Activated naive CD4-positive, alpha-beta T cell treated with anti-CD3 and anti-CD28 coated beads, Interleukin-2, amount 50 U/mL, for 24 hours (primary cell): ENCODE measurements at regions not wholly inside any gene's neighbourhood (a gene's known extent, or its start where the extent isn't known, plus 50 kb on each side); places are given as distances from the start of the nearest gene placed in this dataset.
"Not testable (repeated sequence)": the region's sequence is repeated elsewhere in the genome, so short reads cannot be mapped to it uniquely, and the experiment has no call there.

Experiments used
- H3K27ac Mint-ChIP-seq: one replicate; pipeline ENCODE4 v1.8.0; 2021; ENCODE audit warnings: mild to moderate bottlenecking, mixed read lengths
- H3K27me3 Mint-ChIP-seq: one replicate; pipeline ENCODE4 v1.8.0; 2021; ENCODE audit warnings: mixed read lengths
- H3K36me3 Mint-ChIP-seq: one replicate; pipeline ENCODE4 v1.8.0; 2021; ENCODE audit warnings: mixed read lengths
- H3K4me1 Mint-ChIP-seq: one replicate; pipeline ENCODE4 v1.8.0; 2021; ENCODE audit warnings: mixed read lengths
- H3K4me3 Mint-ChIP-seq: one replicate; pipeline ENCODE4 v1.8.0; 2021; ENCODE audit warnings: mild to moderate bottlenecking, mixed read lengths
- H3K9me3 Mint-ChIP-seq: one replicate; pipeline ENCODE4 v1.8.0; 2021; ENCODE audit warnings: mixed read lengths

DNA sequence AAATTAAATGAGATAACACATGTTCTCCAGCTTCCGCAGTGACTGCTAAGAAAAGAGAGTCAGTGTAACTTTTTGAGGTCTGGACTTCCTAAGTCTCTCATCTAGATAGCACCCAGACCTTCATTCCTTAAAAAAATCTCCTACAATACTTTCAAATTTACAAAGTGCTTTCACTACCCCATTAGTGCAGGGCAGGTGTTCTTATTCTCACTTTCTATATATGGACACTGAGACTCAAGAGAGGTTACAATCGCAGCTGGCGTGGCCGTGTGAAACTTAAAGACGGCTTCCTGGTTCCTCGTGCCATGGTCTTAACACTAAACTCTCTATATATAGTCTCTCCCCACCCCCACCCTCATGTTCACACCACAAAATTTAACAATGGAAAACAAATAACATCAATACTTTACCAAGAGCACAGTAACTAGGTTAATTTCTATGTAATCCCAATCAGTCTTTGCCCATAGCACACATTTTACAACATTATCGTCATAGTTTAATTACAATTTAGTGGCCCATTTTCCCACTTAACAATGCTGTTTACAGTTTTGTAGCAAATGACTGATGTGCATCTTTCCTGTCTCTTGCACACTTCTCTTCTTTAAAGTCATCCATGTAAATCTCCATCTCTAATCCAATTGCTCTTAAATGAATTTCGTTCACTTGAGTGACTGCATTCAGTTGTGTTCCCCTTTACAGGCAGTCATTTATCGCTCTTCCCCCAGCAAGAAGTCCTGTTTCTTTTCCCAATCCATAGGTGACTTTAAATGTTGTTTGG, 78.8 kb upstream of the ARID1B start:
- Mint-ChIP-seq H3K4me1 (no peaks in the 10 kb centered on the region), H3K27ac (no peak overlapping the region), H3K27me3 (peaks cover 2% of the 10 kb centered on the region), H3K9me3 (no peaks in the 10 kb centered on the region), H3K4me3 (no peak overlapping the region), H3K36me3 (no peaks in the 10 kb centered on the region)

DNA sequence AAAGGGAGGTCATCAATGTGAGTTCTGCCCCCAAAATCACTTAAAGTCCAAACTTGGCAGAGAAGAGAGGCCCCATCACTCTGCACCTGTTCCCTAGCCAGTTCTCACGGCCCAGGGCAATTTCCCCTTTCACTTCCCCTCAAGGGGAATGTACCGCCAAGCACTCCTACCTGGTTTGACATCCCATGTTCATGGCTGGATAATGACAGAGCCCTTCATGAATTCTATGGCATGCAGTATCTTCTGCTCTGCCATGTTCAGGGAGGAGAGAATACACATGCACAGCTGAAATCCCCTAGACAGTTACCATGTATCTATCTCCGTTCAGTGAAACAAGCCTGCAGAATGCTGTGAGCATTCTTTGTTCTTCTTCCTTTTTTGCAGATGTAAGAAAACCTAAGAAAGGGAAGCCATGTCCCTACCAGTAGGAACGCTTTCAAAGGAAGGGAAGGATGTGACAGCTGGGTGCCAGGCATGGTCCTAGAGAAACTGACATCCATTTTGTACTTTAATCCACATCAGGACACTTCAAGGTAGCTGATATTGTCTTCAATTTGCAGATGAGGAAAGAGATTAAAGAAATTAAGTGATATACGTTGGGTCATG, 79.8 kb upstream of the ARID1B start:
- H3K27me3 Mint-ChIP-seq, result peaks cover 2% of the 10 kb centered on the region
- no peak overlapping the region for H3K4me3 Mint-ChIP-seq
- no peaks in the 10 kb centered on the region for H3K4me1 Mint-ChIP-seq
- no peak overlapping the region for H3K27ac Mint-ChIP-seq
- no peaks in the 10 kb centered on the region for H3K36me3 Mint-ChIP-seq
- H3K9me3 Mint-ChIP-seq, result no peaks in the 10 kb centered on the region

DNA sequence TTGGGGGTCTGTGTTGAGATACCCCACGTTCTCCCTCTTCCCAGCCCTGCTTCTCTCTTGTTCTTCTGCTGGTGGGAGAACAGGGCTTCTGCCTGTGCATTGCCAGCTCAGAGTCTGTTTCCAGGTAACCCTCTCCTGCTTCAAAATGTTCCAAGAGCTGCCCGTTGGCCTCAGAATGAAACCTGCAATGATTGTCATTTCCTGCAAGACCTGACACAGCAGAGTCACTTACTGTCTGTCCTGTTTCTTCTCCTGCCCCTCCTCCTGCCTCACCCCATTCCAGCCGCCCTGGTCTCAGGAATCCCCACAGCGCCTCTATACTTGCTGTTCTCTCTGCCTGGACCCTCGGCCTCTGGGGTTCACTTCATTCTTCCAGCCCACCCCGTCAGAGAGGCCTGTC, 81.4 kb upstream of the ARID1B start:
- Mint-ChIP-seq H3K27me3 (peaks cover 2% of the 10 kb centered on the region), H3K36me3 (no peaks in the 10 kb centered on the region), H3K9me3 (no peaks in the 10 kb centered on the region), H3K4me3 (no peak overlapping the region), H3K4me1 (no peaks in the 10 kb centered on the region), H3K27ac (no peak overlapping the region)

DNA sequence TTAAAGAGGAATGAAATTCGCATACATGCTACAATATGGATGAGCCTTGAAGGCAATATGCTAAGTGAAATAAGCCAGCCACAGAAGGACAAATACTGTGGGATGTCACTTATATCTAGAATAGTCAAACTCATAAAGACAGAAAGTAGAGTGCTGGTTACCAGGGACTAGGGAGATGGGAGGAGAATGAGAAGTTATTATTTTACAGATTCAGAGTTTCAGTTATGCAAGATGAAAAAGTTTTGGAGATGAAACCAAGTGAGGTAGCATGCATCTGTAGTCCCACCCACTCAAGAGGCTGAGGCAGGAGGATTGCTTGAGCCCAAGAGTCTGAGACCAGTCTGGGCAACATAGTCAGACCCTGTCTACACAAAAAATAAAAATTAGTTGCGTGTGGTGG, 82.5 kb upstream of the ARID1B start:
- Mint-ChIP-seq H3K9me3 (no peaks in the 10 kb centered on the region), H3K27me3 (peaks cover 2% of the 10 kb centered on the region), H3K4me1 (no peaks in the 10 kb centered on the region), H3K36me3 (no peaks in the 10 kb centered on the region), H3K27ac (no peak overlapping the region), H3K4me3 (no peak overlapping the region)

DNA sequence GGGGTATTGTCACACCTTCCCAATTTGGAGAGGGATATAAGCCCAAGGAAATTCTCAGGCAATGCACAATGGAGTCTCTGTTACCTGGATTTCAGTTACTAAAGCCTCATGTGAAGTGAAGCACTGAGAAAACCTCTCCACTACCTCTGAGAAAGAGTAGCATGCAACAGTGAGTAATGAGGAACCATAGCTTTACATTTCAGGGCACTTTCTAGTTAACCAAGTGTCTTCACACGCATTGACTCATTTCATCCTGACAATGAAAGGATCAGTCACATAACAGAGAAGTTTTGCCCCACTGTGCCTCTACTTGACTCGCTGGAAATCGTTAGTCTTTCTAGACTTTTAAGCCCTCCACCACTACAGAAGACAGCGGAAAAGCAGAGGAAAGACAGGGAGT, 86.2 kb upstream of the ARID1B start:
- peak overlapping the region; percentile 41 for H3K27ac Mint-ChIP-seq
- H3K36me3 Mint-ChIP-seq, result no peaks in the 10 kb centered on the region
- no peaks in the 10 kb centered on the region for H3K9me3 Mint-ChIP-seq
- peaks cover 21% of the 10 kb centered on the region for H3K4me1 Mint-ChIP-seq
- peaks cover 2% of the 10 kb centered on the region for H3K27me3 Mint-ChIP-seq
- no peak overlapping the region for H3K4me3 Mint-ChIP-seq

DNA sequence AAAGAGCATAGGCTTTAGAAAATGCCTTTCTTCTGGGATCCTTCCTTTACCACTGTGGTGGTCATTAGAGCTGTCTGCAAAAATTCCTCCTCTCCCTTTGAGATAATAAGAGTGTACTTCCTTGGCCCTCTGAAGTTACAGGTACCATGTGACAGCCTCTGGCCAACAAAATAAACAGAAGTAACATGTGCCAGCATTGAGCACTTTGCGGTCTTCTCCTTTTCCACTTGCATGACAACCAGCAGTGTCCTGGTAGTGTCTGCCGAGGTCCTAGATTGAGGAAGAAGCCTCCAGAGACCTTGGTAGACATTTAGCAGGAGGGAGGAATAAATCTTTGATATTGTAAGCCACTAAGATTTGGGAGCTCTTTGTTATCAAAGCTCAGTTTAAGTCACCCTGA, 87.5 kb upstream of the ARID1B start:
- H3K4me3 Mint-ChIP-seq, result no peak overlapping the region
- H3K36me3 Mint-ChIP-seq, result no peaks in the 10 kb centered on the region
- H3K4me1 Mint-ChIP-seq, result peaks cover 24% of the 10 kb centered on the region
- H3K9me3 Mint-ChIP-seq, result no peaks in the 10 kb centered on the region
- no peaks in the 10 kb centered on the region for H3K27me3 Mint-ChIP-seq
- no peak overlapping the region for H3K27ac Mint-ChIP-seq

DNA sequence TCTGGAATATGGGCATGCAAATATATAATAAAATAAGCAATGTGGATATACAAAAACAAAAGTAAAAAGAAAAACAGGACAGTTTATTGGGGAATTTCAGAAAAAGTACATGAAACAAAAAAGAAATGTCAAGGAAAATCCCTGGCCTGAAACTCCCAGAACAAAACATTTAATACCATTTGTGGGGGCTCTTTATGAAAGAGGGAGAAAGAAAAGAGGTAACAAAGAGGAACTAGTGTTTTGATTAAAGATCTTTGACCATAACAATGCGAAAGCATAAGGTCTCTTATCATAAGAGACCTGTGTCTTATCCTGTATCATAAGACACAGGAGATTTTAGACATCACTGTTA, 88.6 kb upstream of the ARID1B start:
- Mint-ChIP-seq H3K27me3 (no peaks in the 10 kb centered on the region), H3K4me3 (no peak overlapping the region), H3K9me3 (no peaks in the 10 kb centered on the region), H3K4me1 (peaks cover 24% of the 10 kb centered on the region), H3K27ac (no peak overlapping the region), H3K36me3 (no peaks in the 10 kb centered on the region)

DNA sequence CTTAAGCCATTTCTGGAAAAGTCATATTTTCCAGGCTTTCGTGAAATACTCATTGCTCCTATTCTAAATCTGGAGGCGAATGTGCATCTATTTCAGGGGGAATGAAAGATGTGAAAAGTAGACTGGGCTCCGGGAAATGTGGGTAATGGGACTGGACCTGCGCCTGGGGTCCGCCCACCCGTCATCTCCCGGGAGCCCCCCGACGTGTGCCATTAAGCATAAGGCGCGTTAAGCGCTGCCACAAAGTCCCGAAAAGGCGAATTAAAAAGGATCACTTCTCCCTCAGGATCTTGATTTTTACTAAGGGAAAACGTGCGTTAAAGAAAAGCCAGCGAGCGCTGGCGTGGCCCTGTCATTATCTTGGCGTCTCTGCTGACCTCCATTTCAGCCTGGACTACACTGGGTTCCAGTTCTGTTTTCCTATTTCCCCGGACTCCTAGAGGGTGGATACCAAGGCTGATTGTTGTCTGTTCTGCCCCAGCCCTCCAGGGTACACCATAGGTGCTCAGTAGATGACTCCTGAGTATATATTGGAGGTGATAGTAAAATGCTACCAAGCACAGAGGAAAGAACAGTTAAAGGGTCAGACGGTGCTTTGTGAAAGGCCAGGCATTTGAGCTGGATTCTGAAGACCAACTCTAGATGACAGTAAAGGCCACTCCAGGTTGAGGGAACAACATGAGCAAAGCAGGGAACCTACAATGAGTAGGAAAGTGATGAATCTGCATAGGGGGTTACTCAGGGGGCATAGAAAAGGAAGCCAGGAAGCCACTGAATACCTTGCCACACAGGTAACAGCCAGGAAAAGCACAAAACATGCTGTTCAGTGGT, 89.2 kb upstream of the ARID1B start:
- Mint-ChIP-seq H3K9me3 (no peaks in the 10 kb centered on the region), H3K4me1 (peaks cover 24% of the 10 kb centered on the region), H3K27me3 (no peaks in the 10 kb centered on the region), H3K4me3 (peak overlapping the region; percentile 87), H3K36me3 (no peaks in the 10 kb centered on the region), H3K27ac (peak overlapping the region; percentile 95)

DNA sequence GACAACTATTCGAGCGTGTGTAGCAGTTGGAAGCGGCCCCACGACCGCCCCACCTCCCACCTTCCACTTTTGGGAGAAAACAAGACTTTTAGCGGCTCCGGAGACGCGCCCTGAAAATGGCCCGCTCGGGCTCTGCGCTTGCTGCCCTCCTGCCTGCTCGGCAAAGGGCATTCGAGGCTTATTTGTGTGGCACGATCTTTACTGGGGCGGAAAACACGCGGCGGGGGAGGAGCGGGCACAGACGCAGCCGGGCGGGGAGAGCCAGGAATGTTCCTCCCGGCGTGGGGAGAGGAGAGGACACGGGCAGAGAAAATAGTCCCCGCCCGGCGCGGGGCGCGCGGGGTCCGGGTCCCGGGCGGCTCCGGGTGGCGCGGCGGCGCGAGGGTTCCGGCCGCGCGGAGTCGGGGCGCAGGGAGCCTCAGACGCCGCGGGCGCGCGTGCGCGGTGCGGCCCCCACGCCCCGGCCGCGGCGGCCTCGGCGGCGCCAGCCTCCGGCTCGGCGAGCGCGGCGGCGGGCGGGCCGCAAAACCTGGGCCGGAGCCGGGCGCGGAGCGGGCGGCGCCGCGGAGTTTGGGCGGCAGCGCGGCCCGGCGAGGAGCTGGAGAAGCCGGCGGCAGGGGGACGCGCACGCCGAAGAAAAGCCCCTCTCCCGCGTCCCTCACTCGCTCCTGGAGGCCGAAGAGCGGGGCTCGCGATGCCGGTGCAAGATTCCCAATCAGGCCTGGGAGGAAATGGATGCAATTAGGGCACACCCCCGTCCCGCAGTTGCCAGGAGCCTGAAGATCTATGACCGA, 90.0 kb upstream of the ARID1B start:
- Mint-ChIP-seq H3K4me1 (peaks cover 24% of the 10 kb centered on the region), H3K27ac (peak overlapping the region; percentile 97), H3K27me3 (no peaks in the 10 kb centered on the region), H3K36me3 (no peaks in the 10 kb centered on the region), H3K4me3 (peak overlapping the region; percentile 94), H3K9me3 (no peaks in the 10 kb centered on the region)

DNA sequence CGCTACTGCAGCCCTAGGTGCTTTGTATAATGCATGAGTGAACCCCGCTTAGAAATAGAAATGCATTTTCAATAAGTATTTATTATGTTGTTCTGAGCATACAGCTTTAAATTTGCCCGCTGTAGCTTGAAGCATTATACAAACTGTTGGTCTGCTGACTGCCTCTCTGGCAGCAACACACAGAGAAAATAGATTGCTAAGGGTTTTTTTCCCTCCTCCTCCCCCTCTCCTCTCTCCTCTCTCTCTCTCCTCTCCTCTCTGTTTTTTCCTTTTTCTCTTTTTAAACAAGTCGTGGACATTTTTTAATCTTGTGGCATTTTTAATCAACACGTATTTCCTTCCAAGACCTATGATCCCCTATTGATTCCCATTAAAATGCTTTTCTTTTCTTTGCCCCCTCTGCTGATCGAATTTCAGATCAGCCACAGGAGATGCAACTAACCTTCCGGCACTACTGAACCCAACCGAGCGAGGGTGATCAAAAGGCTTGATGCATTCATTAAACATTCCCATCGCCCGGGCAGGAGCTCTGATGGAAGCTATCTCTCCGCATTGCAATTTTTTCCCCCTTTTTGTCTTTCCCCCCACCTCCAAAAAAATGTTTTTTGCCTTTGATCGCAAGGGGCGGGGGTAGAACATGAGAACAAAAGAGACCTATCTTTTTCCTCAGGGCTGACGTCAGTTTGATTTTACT, 90.7 kb upstream of the ARID1B start:
- no peaks in the 10 kb centered on the region for H3K27me3 Mint-ChIP-seq
- H3K27ac Mint-ChIP-seq, result peak overlapping the region; percentile 97
- H3K36me3 Mint-ChIP-seq, result no peaks in the 10 kb centered on the region
- peak overlapping the region; percentile 94 for H3K4me3 Mint-ChIP-seq
- H3K9me3 Mint-ChIP-seq, result no peaks in the 10 kb centered on the region
- H3K4me1 Mint-ChIP-seq, result peaks cover 24% of the 10 kb centered on the region

DNA sequence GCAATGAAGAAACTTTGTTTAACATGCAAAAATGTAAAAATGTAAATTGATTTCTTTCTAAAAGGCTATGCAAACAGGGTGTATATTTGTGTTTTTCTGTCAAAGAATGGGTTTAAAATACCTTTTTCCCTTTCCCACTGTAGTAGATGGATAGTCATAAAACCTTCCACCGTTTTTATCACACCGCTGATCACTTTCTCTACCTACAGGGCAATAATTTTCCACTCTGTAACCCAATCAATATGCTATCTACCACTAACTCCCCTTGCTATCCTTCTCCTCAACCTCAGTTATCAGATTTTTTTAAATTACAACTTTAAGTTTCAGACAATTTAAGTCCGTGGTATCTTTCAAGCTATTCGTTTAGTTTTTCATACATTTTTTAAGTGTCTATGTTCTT, 91.4 kb upstream of the ARID1B start:
- Mint-ChIP-seq H3K27ac (peak overlapping the region; percentile 97), H3K27me3 (no peaks in the 10 kb centered on the region), H3K36me3 (no peaks in the 10 kb centered on the region), H3K9me3 (no peaks in the 10 kb centered on the region), H3K4me1 (peaks cover 24% of the 10 kb centered on the region), H3K4me3 (peak overlapping the region; percentile 94)

DNA sequence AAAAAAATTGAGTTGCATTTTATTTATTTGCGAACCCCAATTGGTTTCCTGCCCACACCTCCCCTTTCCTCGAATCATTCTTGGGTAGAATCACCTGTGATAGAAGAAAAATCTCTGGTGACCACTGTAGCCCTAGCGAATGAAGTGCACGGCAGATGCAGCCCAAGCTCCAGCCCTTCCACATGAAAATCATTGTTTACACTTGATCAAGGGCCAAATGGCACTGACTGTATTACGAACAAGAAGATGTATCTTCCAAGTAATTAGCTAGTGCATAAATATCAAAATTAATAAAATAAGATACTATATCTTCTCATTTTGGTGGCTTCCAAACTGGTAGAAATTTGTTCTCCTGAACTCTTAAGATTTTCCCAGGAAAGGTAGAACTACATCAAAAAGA, 93.4 kb upstream of the ARID1B start:
- H3K36me3 Mint-ChIP-seq, result no peaks in the 10 kb centered on the region
- no peaks in the 10 kb centered on the region for H3K9me3 Mint-ChIP-seq
- H3K4me1 Mint-ChIP-seq, result peaks cover 23% of the 10 kb centered on the region
- no peak overlapping the region for H3K27ac Mint-ChIP-seq
- H3K27me3 Mint-ChIP-seq, result no peaks in the 10 kb centered on the region
- H3K4me3 Mint-ChIP-seq, result no peak overlapping the region

DNA sequence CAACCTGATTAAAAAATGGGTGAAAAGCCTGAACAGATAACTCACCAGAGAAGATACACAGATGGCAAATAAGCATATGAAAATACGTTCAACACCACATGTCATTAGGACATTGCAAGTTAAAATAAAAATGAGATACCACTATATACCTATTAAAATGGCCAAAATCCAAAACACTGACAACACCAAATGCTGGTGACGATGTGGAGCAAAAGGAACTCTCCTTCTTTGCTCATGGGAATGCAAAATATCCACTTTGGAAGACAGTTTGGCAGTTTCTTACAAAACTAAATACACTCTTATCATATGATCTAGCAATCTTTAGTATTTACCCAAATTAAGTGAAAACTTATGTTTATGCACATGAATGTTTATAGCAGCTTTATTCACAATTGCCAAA, 100.5 kb upstream of the ARID1B start:
- Mint-ChIP-seq H3K27ac (no peak overlapping the region), H3K27me3 (no peaks in the 10 kb centered on the region), H3K9me3 (peaks cover 8% of the 10 kb centered on the region), H3K4me1 (no peaks in the 10 kb centered on the region), H3K36me3 (no peaks in the 10 kb centered on the region), H3K4me3 (no peak overlapping the region)

DNA sequence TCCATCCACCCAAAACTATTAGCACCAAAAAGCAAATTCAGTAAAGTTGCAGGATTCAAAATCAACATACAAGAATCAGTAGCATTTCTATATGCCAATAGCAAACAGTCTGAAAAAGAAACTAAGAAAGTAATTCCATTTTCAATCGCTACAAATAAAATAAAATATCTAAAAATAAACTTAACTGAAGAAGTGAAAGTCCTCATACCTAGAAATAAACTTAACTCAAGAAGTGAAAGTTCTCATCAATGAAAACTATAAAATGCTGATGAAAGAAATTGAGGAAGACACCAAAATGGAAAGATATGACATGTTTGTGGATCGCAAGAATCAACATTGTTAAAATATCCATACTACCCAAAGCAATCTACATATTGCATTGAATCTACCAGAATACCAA, 103.0 kb upstream of the ARID1B start:
- H3K4me1 Mint-ChIP-seq, result no peaks in the 10 kb centered on the region
- peaks cover 2% of the 10 kb centered on the region for H3K27me3 Mint-ChIP-seq
- no peaks in the 10 kb centered on the region for H3K36me3 Mint-ChIP-seq
- H3K27ac Mint-ChIP-seq, result no peak overlapping the region
- H3K4me3 Mint-ChIP-seq, result no peak overlapping the region
- H3K9me3 Mint-ChIP-seq, result peaks cover 8% of the 10 kb centered on the region

DNA sequence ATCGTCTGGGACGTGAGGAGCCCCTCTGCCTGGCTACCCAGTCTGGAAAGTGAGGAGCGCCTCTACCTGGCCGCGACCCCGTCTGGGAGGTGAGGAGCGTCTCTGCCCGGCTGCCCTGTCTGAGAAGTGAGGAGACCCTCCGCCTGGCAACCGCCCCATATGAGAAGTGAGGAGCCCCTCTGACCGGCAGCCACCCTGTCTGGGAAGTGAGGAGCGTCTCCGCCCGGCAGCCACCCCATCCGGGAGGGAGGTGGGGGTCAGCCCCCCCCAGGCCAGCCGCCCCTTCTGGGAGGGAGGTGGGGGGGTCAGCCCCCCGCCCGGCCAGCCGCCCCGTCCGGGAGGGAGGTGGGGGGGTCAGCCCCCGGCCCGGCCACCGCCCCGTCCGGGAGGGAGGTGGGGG, 107.1 kb upstream of the ARID1B start:
- not testable (repeated sequence) for H3K36me3 Mint-ChIP-seq, H3K27me3 Mint-ChIP-seq, H3K27ac Mint-ChIP-seq, H3K4me3 Mint-ChIP-seq, H3K4me1 Mint-ChIP-seq, H3K9me3 Mint-ChIP-seq
